Ectodermal cell (in vitro differentiated cells): ENCODE measurements at regions not wholly inside any gene's neighbourhood (a gene's known extent, or its start where the extent isn't known, plus 50 kb on each side); places are given as distances from the start of the nearest gene placed in this dataset.
"Not testable (repeated sequence)": the region's sequence is repeated elsewhere in the genome, so short reads cannot be mapped to it uniquely, and the experiment has no call there.

Experiments used
- H3K27ac ChIP-seq: 2 replicates; pipeline ENCODE4 v1.7.0; 2013; ENCODE audit warnings: mild to moderate bottlenecking, low read depth, low read length; ENCODE audit not compliant: insufficient read depth, poor library complexity, severe bottlenecking
- H3K27me3 ChIP-seq: 2 replicates; pipeline ENCODE4 v1.7.0; 2013; ENCODE audit warnings: mild to moderate bottlenecking, low read length; ENCODE audit not compliant: insufficient read depth, control insufficient read depth, poor library complexity, severe bottlenecking
- H3K36me3 ChIP-seq: one replicate; pipeline ENCODE4 v1.7.0; 2013; ENCODE audit warnings: low read length; ENCODE audit not compliant: control insufficient read depth, insufficient read depth
- H3K4me1 ChIP-seq: one replicate; pipeline ENCODE4 v1.7.0; 2013; ENCODE audit warnings: low read length; ENCODE audit not compliant: control insufficient read depth, insufficient read depth
- H3K4me3 ChIP-seq: 2 replicates; pipeline ENCODE4 v1.7.0; 2013; ENCODE audit warnings: low read depth, low read length, control low read depth; ENCODE audit not compliant: insufficient read depth
- H3K9me3 ChIP-seq: 2 replicates; pipeline ENCODE4 v1.7.0; 2013; ENCODE audit warnings: mild to moderate bottlenecking, low read length, moderate library complexity; ENCODE audit not compliant: control insufficient read depth
- WGBS, 2 experiments: methylation state at CpG; one replicate each; pipeline ENCODE4 v1.1.7; 2013; ENCODE audit warnings: missing lambda C conversion rate in 2 of 2; 5-methylcytosine and 5-hydroxymethylcytosine counted together

GRCh38 chr1:30101016-30101415 lies 622.4 kb downstream of the MATN1 start:
- H3K4me3 ChIP-seq = no peak overlapping the region
- H3K9me3 ChIP-seq = no peaks in the 10 kb centered on the region
- H3K4me1 ChIP-seq = peaks cover 2% of the 10 kb centered on the region
- no peak overlapping the region for H3K27ac ChIP-seq
- WGBS, 2 experiments = 76 to 80% methylated on average over 8 of the region's 8 CpGs
- H3K36me3 ChIP-seq = no peaks in the 10 kb centered on the region
- H3K27me3 ChIP-seq = no peaks in the 10 kb centered on the region

DNA sequence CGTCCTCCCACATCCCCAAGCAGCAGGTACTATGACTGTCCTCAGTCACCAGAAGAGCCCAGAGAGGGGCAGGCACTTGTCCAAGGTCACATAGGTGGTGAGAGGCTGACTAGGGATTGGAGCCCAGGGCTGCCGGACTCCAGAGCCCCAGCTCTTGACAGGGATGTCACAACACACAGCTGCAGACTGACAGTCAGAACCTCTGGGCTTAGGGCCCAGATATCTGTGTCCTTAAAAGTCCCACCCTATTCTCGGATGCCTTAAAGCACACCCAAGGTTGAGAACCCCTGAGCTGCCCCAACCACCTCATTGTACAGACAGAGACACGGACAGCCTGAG lies 622.9 kb downstream of the MATN1 start:
- H3K27me3 ChIP-seq = no peaks in the 10 kb centered on the region
- WGBS, 2 experiments = 87 to 92% methylated on average over 4 of the region's 4 CpGs
- H3K27ac ChIP-seq = no peak overlapping the region
- H3K36me3 ChIP-seq = no peaks in the 10 kb centered on the region
- no peak overlapping the region for H3K4me3 ChIP-seq
- H3K4me1 ChIP-seq = peaks cover 2% of the 10 kb centered on the region
- H3K9me3 ChIP-seq = no peaks in the 10 kb centered on the region

- H3K36me3 ChIP-seq = no peaks in the 10 kb centered on the region
- H3K27me3 ChIP-seq = no peaks in the 10 kb centered on the region
- peaks cover 2% of the 10 kb centered on the region for H3K4me1 ChIP-seq
- WGBS, 2 experiments = 83 to 86% methylated on average over 24 of the region's 24 CpGs
- no peak overlapping the region for H3K4me3 ChIP-seq
- no peak overlapping the region for H3K27ac ChIP-seq
- no peaks in the 10 kb centered on the region for H3K9me3 ChIP-seq
Observed at GRCh38 chr1:30099587-30100523, 623.5 kb downstream of the MATN1 start.

DNA sequence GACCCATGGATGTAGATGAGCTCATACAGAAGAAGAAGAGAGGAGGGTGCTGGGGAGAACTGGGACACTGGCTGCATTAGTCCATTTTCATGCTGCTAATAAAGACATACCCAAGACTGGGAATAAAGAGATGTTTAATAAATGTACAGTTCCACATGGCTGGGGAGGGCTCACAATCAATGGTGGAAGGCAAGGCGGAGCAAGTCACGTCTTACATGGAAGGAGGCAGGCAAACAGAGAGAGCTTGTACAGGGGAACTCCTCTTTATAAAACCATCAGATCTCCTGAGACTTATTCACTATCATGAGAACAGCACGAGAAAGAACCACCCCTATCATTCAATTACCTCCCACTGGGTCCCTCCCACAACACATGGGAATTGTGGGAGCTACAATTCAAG lies 625.5 kb downstream of the MATN1 start:
- not testable (repeated sequence) for H3K27me3 ChIP-seq, H3K36me3 ChIP-seq, H3K4me3 ChIP-seq, H3K9me3 ChIP-seq, H3K27ac ChIP-seq, H3K4me1 ChIP-seq
- 86 to 93% methylated on average over 3 of the region's 3 CpGs for WGBS, 2 experiments

- Histone ChIP-seq H3K4me1 (no peaks in the 10 kb centered on the region), H3K36me3 (peaks cover 3% of the 10 kb centered on the region), H3K4me3 (no peak overlapping the region), H3K9me3 (peaks cover 2% of the 10 kb centered on the region), H3K27me3 (no peaks in the 10 kb centered on the region), H3K27ac (no peak overlapping the region)
- 90 to 92% methylated on average over 9 of the region's 9 CpGs for WGBS, 2 experiments
Observed at GRCh38 chr1:30095451-30096025, 627.8 kb downstream of the MATN1 start.

DNA sequence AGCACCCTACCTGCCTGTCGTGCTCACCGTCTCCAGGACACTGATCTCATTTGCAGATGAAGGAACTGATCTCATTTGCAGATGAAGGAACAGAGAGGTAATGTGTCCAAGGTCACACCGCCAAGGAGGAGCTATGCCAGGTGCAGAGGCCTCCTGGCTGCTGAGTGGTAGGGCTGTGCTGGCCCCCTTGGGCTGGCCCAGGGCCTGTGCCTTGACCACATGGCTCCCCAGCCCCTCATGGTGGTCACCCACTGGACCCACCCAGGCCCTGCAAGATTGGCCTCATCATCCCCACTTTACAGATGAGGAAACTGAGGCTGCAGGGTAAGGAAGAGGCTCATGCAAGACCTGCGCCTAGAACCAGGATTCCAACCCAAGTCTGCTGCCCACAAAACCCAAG lies 628.3 kb downstream of the MATN1 start:
- H3K4me3 ChIP-seq = no peak overlapping the region
- H3K4me1 ChIP-seq = no peaks in the 10 kb centered on the region
- peaks cover 3% of the 10 kb centered on the region for H3K36me3 ChIP-seq
- WGBS, 2 experiments = 92% methylated on average over 4 of the region's 4 CpGs
- no peaks in the 10 kb centered on the region for H3K27me3 ChIP-seq
- H3K27ac ChIP-seq = no peak overlapping the region
- peaks cover 2% of the 10 kb centered on the region for H3K9me3 ChIP-seq

GRCh38 chr1:30092051-30092858 lies 631.1 kb downstream of the MATN1 start:
- Histone ChIP-seq H3K4me1 (no peaks in the 10 kb centered on the region), H3K36me3 (peaks cover 3% of the 10 kb centered on the region), H3K27me3 (no peaks in the 10 kb centered on the region), H3K27ac (no peak overlapping the region), H3K4me3 (no peak overlapping the region), H3K9me3 (peaks cover 2% of the 10 kb centered on the region)
- 91 to 92% methylated on average over 12 of the region's 12 CpGs for WGBS, 2 experiments

DNA sequence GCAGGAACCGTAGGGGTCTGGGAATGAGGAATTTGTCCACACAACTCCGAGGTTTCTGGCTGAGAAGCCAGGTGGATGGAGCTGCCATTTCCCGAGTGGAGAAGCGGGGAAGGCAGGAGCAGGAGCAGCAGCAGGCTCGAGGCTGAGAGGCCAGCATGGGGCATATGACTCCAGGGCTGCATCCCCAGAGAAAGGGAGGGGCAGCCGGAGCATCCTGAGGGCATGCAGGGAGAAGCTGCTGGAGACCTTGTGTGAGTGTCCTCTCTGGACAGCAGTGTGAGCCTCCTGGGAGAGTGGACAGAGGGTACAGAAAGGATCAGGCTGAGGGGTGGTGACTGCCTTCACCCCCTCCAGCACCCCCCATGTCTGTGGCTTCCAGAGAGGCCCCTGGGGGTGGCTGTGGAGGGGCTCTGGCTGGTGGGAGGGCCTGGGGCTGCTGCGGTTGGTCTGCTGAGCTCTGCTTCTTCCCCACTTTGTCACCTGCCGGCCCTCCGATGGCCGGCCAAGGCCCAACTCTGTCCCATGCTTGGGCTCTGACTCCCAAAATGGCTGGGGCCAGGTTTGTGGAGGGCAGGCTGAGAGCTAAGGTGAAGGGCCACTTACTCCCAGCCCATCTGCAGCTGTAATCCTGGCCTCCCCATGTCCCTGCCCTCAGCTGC lies 633.1 kb downstream of the MATN1 start:
- peaks cover 3% of the 10 kb centered on the region for H3K36me3 ChIP-seq
- no peaks in the 10 kb centered on the region for H3K4me1 ChIP-seq
- 89 to 90% methylated on average over 10 of the region's 10 CpGs for WGBS, 2 experiments
- H3K9me3 ChIP-seq = peaks cover 2% of the 10 kb centered on the region
- no peaks in the 10 kb centered on the region for H3K27me3 ChIP-seq
- no peak overlapping the region for H3K4me3 ChIP-seq
- H3K27ac ChIP-seq = no peak overlapping the region

- H3K4me1 ChIP-seq = no peaks in the 10 kb centered on the region
- no peak overlapping the region for H3K4me3 ChIP-seq
- H3K36me3 ChIP-seq = peaks cover 3% of the 10 kb centered on the region
- H3K9me3 ChIP-seq = peaks cover 2% of the 10 kb centered on the region
- 88 to 93% methylated on average over 11 of the region's 11 CpGs for WGBS, 2 experiments
- H3K27ac ChIP-seq = no peak overlapping the region
- H3K27me3 ChIP-seq = no peaks in the 10 kb centered on the region
Observed at GRCh38 chr1:30089024-30089430, 634.4 kb downstream of the MATN1 start.

DNA sequence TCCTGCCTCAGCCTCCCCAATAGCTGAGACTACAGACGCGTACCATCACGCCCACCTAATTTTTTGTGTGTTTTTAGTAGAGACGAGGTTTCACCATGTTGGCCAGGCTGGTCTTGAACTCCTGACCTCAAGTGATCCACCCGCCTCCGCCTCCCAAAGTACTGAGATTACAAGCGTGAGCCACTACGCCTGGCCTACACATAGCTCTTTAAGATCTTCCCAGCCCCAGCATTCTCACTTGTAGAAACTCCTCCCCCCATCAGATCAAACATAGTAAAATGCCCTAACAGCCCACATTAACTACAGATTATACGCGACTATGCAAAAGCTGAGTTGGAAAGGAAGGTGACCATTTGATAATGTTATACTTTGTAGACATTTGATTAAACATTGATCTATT lies 634.8 kb downstream of the MATN1 start:
- Histone ChIP-seq H3K4me3 (no peak overlapping the region), H3K9me3 (peaks cover 2% of the 10 kb centered on the region), H3K27me3 (no peaks in the 10 kb centered on the region), H3K4me1 (no peaks in the 10 kb centered on the region), H3K36me3 (peaks cover 3% of the 10 kb centered on the region), H3K27ac (no peak overlapping the region)
- WGBS, 2 experiments = 84 to 88% methylated on average over 8 to 10 of the region's 10 CpGs
